ENCODE measurements at regions not wholly inside any gene's neighbourhood (a gene's known extent, or its start where the extent isn't known, plus 50 kb on each side); places are given as distances from the start of the nearest gene placed in this dataset.
A peak's percentile ranks its signal among the peaks of the same experiment; 100 is the strongest.

- no peak for DNase-seq
These were observed 563.0 kb downstream of the LRRIQ3 start for GRCh38 chr1:73635021-73635420.

GRCh38 chr1:73627723-73628122, 570.3 kb downstream of the LRRIQ3 start:
- no peak for DNase-seq

GRCh38 chr1:73626326-73626725, 571.6 kb downstream of the LRRIQ3 start:
- no peak for DNase-seq

GRCh38 chr1:73623946-73624345, 574.0 kb downstream of the LRRIQ3 start:
- DNase-seq = peak; percentile 76

- no peak for DNase-seq
These were observed 580.8 kb downstream of the LRRIQ3 start for GRCh38 chr1:73617145-73617544.

- DNase-seq = no peak
These were observed 586.3 kb downstream of the LRRIQ3 start for GRCh38 chr1:73611681-73612080.

- no peak for DNase-seq
These were observed 593.2 kb downstream of the LRRIQ3 start for GRCh38 chr1:73604739-73605138.

- no peak for DNase-seq
These were observed 593.8 kb downstream of the LRRIQ3 start for GRCh38 chr1:73604211-73604610.

GRCh38 chr1:73593804-73594203, 604.2 kb downstream of the LRRIQ3 start:
- no peak for DNase-seq

- DNase-seq = no peak
These were observed 604.6 kb downstream of the LRRIQ3 start for GRCh38 chr1:73593364-73593763.

GRCh38 chr1:73587080-73587479, 610.9 kb downstream of the LRRIQ3 start:
- no peak for DNase-seq

GRCh38 chr1:73577206-73577605, 620.8 kb downstream of the LRRIQ3 start:
- DNase-seq = no peak

- no peak for DNase-seq
These were observed 621.9 kb downstream of the LRRIQ3 start for GRCh38 chr1:73576083-73576482.

- no peak for DNase-seq
These were observed 633.7 kb downstream of the LRRIQ3 start for GRCh38 chr1:73564294-73564693.

- DNase-seq = no peak
These were observed 641.7 kb downstream of the LRRIQ3 start for GRCh38 chr1:73556270-73556669.

GRCh38 chr1:73537400-73537799, 660.6 kb downstream of the LRRIQ3 start:
- DNase-seq = no peak

- peak; percentile 86 for DNase-seq
These were observed 680.3 kb downstream of the LRRIQ3 start for GRCh38 chr1:73517603-73518191.

- DNase-seq = no peak
These were observed 681.5 kb downstream of the LRRIQ3 start for GRCh38 chr1:73516451-73516850.

- DNase-seq = no peak
These were observed 686.9 kb downstream of the LRRIQ3 start for GRCh38 chr1:73511038-73511437.

GRCh38 chr1:73500154-73500553, 697.8 kb downstream of the LRRIQ3 start:
- DNase-seq = no peak

GRCh38 chr1:73499671-73500070, 698.3 kb downstream of the LRRIQ3 start:
- DNase-seq = no peak

GRCh38 chr1:73491621-73492020, 706.4 kb downstream of the LRRIQ3 start:
- DNase-seq = no peak

GRCh38 chr1:73475316-73475870, 722.6 kb downstream of the LRRIQ3 start:
- no peak for DNase-seq

- no peak for DNase-seq
These were observed 725.2 kb downstream of the LRRIQ3 start for GRCh38 chr1:73472810-73473209.

GRCh38 chr1:73467731-73468130, 730.2 kb downstream of the LRRIQ3 start:
- no peak for DNase-seq

Data from NCI-H1105 treated with DMSO at 0.1 percent for 48 hours (cell line).